ENCODE measurements at regions not wholly inside any gene's neighbourhood (a gene's known extent, or its start where the extent isn't known, plus 50 kb on each side); places are given as distances from the start of the nearest gene placed in this dataset.

DNA sequence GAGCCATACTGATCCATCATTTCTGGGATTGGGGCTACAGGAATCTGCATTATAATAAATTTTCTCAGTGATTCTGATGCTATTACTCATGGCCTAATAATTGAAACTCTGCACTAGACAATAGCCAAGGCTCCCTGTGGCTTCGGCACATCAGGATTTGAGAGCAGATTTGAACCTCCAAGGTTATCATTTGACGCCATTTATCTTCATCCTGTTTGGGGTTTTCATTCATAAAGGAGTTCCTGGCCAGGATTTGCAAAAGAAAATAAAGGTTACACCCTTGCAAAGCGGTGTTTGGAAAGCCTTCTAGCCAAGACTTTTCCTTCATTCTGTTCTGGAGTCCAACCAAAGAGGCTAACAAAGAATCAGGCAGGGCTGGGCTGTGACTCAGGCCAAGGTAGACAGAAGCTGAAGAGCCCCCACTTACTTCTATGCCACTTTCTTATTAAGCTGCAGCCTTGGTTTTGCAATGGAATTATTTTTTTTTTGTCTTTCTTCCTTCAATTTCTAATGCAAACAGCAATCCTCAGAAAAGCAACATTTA lies 330.1 kb downstream of the DHX35 start:
- no peak for TF ChIP-seq TAF1 (IDR thresholded peaks at IDR 0.05; ENCODE audit: low read depth, low read length)
- TF ChIP-seq POLR2A (IDR thresholded peaks at IDR 0.05; ENCODE audit: low read depth, low read length), result no peak
- no peak for TF ChIP-seq POLR2AphosphoS5 (IDR thresholded peaks at IDR 0.05; ENCODE audit: low read depth, low read length)
- TF ChIP-seq POU2F2 (IDR thresholded peaks at IDR 0.05; ENCODE audit: low read depth, low read length), result no peak
- TF ChIP-seq SPI1 (IDR thresholded peaks at IDR 0.05; ENCODE audit: low read depth, low read length), result no peak
- no peak for TF ChIP-seq PAX5 (IDR thresholded peaks at IDR 0.05; ENCODE audit: insufficient read depth, low read length, severe bottlenecking)

Measured in GM12891 (cell line).